Coronary artery (tissue), 2 donors: ENCODE measurements at regions not wholly inside any gene's neighbourhood (a gene's known extent, or its start where the extent isn't known, plus 50 kb on each side); places are given as distances from the start of the nearest gene placed in this dataset.

Experiments
- DNase-seq: peaks from one replicate; pipeline ENCODE4 v3.0.0-alpha.2; 2017; ENCODE audit warnings: low spot score
- H3K27ac ChIP-seq, 2 donors: fragments of 200-600 bp; sonication (generic); one replicate each; pipeline ENCODE4 v1.5.1; 2016 to 2019
- H3K4me3 ChIP-seq: fragments of 200-600 bp; sonication (generic); 2 replicates; pipeline ENCODE4 v1.5.1; 2016; ENCODE audit warnings: mild to moderate bottlenecking, moderate library complexity
- CTCF ChIP-seq: fragments of 200-600 bp; sonication (generic); IDR thresholded peaks from one replicate; pipeline ENCODE4 v1.5.1; 2019; ENCODE audit warnings: antibody characterized with exemption

- DNase-seq = no peak
- Histone ChIP-seq H3K27ac (no peak overlapping the region), H3K4me3 (no peak overlapping the region)
- TF ChIP-seq CTCF = no peak
Observed at GRCh38 chr7:125386211-125386610, 456.6 kb upstream of the POT1 start.

DNA sequence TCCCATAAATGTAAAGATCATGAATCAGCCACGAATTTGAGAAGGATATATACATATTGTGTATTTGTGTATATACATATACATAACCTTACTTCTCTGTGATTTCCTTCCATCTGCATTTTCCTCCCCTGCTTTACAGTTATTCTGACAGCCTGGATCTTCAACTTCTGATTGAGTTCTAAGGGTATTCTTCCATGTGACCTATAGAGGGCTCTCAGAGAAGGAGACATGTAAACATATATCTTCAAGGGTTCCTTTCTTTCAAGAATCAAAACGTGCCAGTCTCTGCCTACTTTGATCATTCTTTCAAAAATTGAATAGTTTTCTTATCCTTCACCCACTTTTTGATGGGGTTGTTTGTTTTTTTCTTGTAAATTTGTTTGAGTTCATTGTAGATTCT lies 453.7 kb upstream of the POT1 start:
- no peak for TF ChIP-seq CTCF
- DNase-seq = no peak
- Histone ChIP-seq H3K27ac (no peak overlapping the region), H3K4me3 (no peak overlapping the region)

DNA sequence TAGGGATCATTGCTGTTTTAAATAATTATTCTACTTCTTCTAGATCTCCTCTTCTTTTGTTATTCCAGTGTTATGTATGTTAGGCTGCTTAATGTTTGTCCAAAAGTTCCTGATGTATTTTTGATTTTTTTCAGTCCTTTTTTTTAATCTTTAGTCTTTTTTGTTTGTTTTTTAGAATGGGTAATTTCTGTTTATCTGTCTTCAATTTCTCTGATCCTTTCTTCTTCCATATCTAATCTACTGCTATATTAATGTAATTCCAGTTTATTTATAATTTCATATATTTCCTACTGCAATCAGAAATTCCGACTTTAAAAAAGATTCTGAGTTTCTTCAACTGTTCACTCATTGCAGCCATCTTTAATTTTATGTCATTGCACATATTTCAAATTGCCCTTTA lies 452.8 kb upstream of the POT1 start:
- no peak overlapping the region for H3K27ac ChIP-seq
- no peak overlapping the region for H3K4me3 ChIP-seq
- DNase-seq = no peak
- no peak for TF ChIP-seq CTCF

DNA sequence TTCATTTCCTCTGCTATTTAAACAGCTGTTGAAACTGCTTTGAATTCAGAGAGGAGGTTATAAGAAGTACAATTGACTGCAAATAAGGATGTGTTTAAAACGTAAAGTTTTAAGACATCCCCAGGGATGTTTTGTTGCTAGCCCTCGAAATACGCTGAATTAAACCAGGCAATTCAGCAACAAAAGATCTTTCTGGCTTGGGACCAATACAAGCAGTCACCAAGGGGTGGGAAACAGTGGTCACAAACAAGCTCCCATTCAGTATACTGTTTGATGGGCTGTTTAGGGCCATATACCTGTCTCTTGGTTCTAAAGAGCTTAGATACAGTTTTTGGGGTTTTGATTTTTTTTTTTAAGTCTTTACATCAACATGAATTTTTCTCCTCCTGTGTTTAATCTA lies 446.3 kb upstream of the POT1 start:
- Histone ChIP-seq H3K4me3 (no peak overlapping the region), H3K27ac (no peak overlapping the region)
- DNase-seq = no peak
- TF ChIP-seq CTCF = no peak

- Histone ChIP-seq H3K4me3 (no peak overlapping the region), H3K27ac (no peak overlapping the region)
- no peak for DNase-seq
- no peak for TF ChIP-seq CTCF
Observed at GRCh38 chr7:125370502-125370901, 440.9 kb upstream of the POT1 start.

GRCh38 chr7:125363873-125364272 lies 434.2 kb upstream of the POT1 start:
- DNase-seq = no peak
- no peak overlapping the region for H3K27ac ChIP-seq

More at GRCh38 chr7:125363873-125364272, 434.2 kb upstream of the POT1 start:
- no peak overlapping the region for H3K4me3 ChIP-seq
- TF ChIP-seq CTCF = no peak
